OCI-LY3 (cell line): ENCODE measurements at regions not wholly inside any gene's neighbourhood (a gene's known extent, or its start where the extent isn't known, plus 50 kb on each side); places are given as distances from the start of the nearest gene placed in this dataset.

ENCODE experiments used
- H2AFZ ChIP-seq: fragments of 200-600, 300-600 bp; shearing (Covaris generic); 2 replicates; pipeline ENCODE4 v1.6.0; 2014; ENCODE audit warnings: antibody characterized with exemption, low read depth, low read length
- H3K27ac ChIP-seq: fragments of 200-600, 300-600 bp; sonication (generic); 2 replicates; pipeline ENCODE4 v1.5.1; 2014; ENCODE audit warnings: mild to moderate bottlenecking, low read length, moderate library complexity, mixed read lengths
- H3K27me3 ChIP-seq: fragments of 200-600, 300-600 bp; sonication (generic); 2 replicates; pipeline ENCODE4 v1.6.1; 2014; ENCODE audit warnings: low read depth, low read length, mixed read lengths
- H3K36me3 ChIP-seq: fragments of 200-600, 300-600 bp; sonication (generic); replicated peaks from 2 replicates; pipeline ENCODE3; 2014; ENCODE audit warnings: low read depth, low read length, mixed read lengths
- H3K4me1 ChIP-seq: fragments of 300-600, 200-600 bp; sonication (generic); 2 replicates; pipeline ENCODE4 v1.6.1; 2014; ENCODE audit warnings: low read length, mixed read lengths
- H3K4me2 ChIP-seq: fragments of 200-600, 300-600 bp; sonication (generic); 2 replicates; pipeline ENCODE4 v1.6.1; 2014; ENCODE audit warnings: low read length, mixed read lengths
- H3K4me3 ChIP-seq: fragments of 300-600, 200-600 bp; sonication (generic); 2 replicates; pipeline ENCODE4 v1.5.1; 2014; ENCODE audit warnings: antibody characterized with exemption, mild to moderate bottlenecking, low read length, moderate library complexity
- H3K79me2 ChIP-seq: fragments of 300-600, 200-600 bp; shearing (Covaris generic); 2 replicates; pipeline ENCODE4 v1.6.1; 2014; ENCODE audit warnings: mild to moderate bottlenecking, low read length, mixed read lengths
- H3K9ac ChIP-seq: fragments of 300-600, 200-600 bp; shearing (Covaris generic); 2 replicates; pipeline ENCODE4 v1.6.0; 2014; ENCODE audit warnings: mild to moderate bottlenecking, low read length, moderate library complexity
- H3K9me3 ChIP-seq: fragments of 200-600, 300-600 bp; shearing (Covaris generic); 2 replicates; pipeline ENCODE4 v1.6.1; 2014; ENCODE audit warnings: low read length, mixed read lengths; ENCODE audit not compliant: insufficient read depth
- H4K20me1 ChIP-seq: fragments of 200-600, 300-600 bp; sonication (generic); 2 replicates; pipeline ENCODE4 v1.6.1; 2016; ENCODE audit warnings: low read length, mixed read lengths; ENCODE audit not compliant: insufficient read depth
- EZH2phosphoT487 ChIP-seq: fragments of 200-600 bp; shearing (Covaris generic); IDR thresholded peaks from 2 replicates; pipeline ENCODE4 v1.6.1; 2018; ENCODE audit warnings: antibody characterized with exemption, mixed run types, low read depth
- TF ChIP-seq, protein P1 (sequence below): fragments of 200-600, 300-600 bp; sonication (generic); IDR thresholded peaks from 2 replicates; pipeline ENCODE4 v1.5.1; 2014; ENCODE audit warnings: antibody characterized with exemption, low read length, low read depth

DNA sequence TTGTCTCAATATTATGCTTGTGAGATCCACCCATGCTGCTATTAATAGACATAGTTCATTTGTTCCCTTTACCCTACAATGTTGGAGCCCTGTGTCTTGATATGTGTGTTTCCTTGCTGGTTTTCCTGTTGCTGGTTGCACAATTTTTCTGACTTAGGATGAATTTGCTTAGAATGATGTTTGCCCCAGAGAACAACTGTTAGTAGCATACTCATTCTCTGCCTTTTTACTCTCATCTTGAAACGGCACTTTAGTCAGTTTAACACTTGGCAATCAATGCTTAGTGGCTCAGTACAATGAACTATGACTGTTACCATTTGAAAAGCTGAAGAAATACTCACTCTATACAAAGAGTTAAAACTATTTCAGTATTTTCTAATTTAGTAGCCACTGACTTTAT is 158.8 kb upstream of the NDST4 start:
- no peaks in the 10 kb centered on the region for H4K20me1 ChIP-seq
- TF ChIP-seq, protein P1, sequence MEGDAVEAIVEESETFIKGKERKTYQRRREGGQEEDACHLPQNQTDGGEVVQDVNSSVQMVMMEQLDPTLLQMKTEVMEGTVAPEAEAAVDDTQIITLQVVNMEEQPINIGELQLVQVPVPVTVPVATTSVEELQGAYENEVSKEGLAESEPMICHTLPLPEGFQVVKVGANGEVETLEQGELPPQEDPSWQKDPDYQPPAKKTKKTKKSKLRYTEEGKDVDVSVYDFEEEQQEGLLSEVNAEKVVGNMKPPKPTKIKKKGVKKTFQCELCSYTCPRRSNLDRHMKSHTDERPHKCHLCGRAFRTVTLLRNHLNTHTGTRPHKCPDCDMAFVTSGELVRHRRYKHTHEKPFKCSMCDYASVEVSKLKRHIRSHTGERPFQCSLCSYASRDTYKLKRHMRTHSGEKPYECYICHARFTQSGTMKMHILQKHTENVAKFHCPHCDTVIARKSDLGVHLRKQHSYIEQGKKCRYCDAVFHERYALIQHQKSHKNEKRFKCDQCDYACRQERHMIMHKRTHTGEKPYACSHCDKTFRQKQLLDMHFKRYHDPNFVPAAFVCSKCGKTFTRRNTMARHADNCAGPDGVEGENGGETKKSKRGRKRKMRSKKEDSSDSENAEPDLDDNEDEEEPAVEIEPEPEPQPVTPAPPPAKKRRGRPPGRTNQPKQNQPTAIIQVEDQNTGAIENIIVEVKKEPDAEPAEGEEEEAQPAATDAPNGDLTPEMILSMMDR: no peak
- no peak for TF ChIP-seq EZH2phosphoT487
- peaks cover 39% of the 10 kb centered on the region for H3K4me1 ChIP-seq
- H3K36me3 ChIP-seq: no peaks in the 10 kb centered on the region
- peak overlapping the region; percentile 38 for H3K4me2 ChIP-seq
- H3K9ac ChIP-seq: peak overlapping the region; percentile 21; the same call in 1 of the 2 replicates
- no peaks in the 10 kb centered on the region for H3K9me3 ChIP-seq
- H3K79me2 ChIP-seq: no peaks in the 10 kb centered on the region
- no peaks in the 10 kb centered on the region for H3K27me3 ChIP-seq
- peak overlapping the region; percentile 19; the same call in 1 of the 2 replicates for H3K4me3 ChIP-seq
- no peak overlapping the region for H2AFZ ChIP-seq
- H3K27ac ChIP-seq: peak overlapping the region; percentile 79

DNA sequence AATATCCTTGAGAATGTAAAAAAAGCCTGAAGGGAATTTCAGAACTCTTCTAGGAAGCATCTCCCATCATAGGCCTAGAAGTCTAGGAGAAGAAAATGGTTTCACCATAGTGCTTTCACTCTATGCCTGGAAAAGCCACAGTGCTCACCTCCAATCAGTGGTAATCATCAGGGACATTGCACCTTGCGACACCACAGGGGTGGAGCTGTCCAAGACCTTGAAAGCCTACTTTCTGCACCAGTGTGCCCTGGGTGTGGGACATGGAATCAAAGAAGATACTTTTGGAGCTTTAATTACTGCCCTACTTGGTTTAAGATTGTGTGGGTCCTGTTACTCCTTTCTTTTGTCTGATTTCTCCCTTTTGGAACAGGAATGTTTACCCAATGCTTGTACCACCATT is 146.8 kb upstream of the NDST4 start:
- TF ChIP-seq, protein P1: no peak
- TF ChIP-seq EZH2phosphoT487: no peak
- H3K36me3 ChIP-seq: no peaks in the 10 kb centered on the region
- H4K20me1 ChIP-seq: no peaks in the 10 kb centered on the region
- no peak overlapping the region for H3K4me3 ChIP-seq
- H3K4me2 ChIP-seq: no peak overlapping the region
- no peaks in the 10 kb centered on the region for H3K27me3 ChIP-seq
- no peaks in the 10 kb centered on the region for H3K79me2 ChIP-seq
- H3K9ac ChIP-seq: no peak overlapping the region
- no peaks in the 10 kb centered on the region for H3K9me3 ChIP-seq
- H2AFZ ChIP-seq: no peak overlapping the region
- H3K27ac ChIP-seq: no peak overlapping the region
- no peaks in the 10 kb centered on the region for H3K4me1 ChIP-seq

DNA sequence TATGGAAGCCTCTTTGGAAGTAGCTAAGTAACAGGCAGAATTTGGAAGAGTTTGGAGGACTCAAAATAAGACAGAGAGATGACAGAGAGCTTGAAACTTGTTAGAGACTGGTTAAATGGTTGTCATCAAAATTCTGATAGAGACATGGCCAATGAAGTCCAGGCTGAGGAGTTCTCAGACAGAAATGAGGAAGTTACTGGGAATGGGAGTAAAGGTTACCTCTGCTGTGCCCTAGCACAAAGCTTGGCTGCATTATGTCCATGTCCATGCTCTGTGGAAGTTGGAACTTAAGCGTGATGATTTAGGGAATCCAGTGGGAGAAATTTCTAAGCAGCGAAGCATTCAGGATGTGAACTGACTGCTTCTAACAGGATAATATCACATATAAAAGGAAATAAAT is 146.2 kb upstream of the NDST4 start:
- H3K79me2 ChIP-seq: no peaks in the 10 kb centered on the region
- H3K4me3 ChIP-seq: no peak overlapping the region
- no peaks in the 10 kb centered on the region for H4K20me1 ChIP-seq
- H3K4me1 ChIP-seq: no peaks in the 10 kb centered on the region
- no peak for TF ChIP-seq EZH2phosphoT487
- TF ChIP-seq, protein P1: no peak
- H3K27ac ChIP-seq: no peak overlapping the region
- H3K9ac ChIP-seq: no peak overlapping the region
- no peak overlapping the region for H3K4me2 ChIP-seq
- H2AFZ ChIP-seq: no peak overlapping the region
- H3K36me3 ChIP-seq: no peaks in the 10 kb centered on the region
- H3K9me3 ChIP-seq: no peaks in the 10 kb centered on the region
- no peaks in the 10 kb centered on the region for H3K27me3 ChIP-seq

DNA sequence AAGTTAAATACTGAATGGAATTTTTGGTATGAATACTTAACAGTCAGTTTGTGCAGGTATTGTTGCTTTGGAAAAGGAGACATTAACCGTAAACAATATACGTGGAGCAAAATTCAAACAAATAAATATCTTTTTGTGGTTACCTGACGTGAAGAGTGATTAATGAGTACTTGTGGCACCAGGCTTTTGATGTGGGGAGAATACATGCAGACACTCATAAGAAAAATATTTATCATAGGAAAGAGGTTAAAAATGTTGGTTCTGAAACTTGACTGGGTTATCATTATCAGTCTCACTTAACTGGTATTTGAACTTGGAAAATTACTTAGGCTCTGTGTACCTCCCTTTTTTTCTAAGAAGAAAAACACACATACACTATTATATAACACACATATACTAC is 136.4 kb upstream of the NDST4 start:
- Histone ChIP-seq H3K9ac (no peak overlapping the region), H3K27ac (no peak overlapping the region), H3K36me3 (no peaks in the 10 kb centered on the region), H4K20me1 (no peaks in the 10 kb centered on the region), H3K4me3 (no peak overlapping the region), H3K4me1 (no peaks in the 10 kb centered on the region), H3K27me3 (no peaks in the 10 kb centered on the region), H2AFZ (no peak overlapping the region), H3K9me3 (no peaks in the 10 kb centered on the region), H3K79me2 (no peaks in the 10 kb centered on the region), H3K4me2 (no peak overlapping the region)
- TF ChIP-seq EZH2phosphoT487: no peak
- TF ChIP-seq, protein P1: no peak
